HG03571 (cell line): ENCODE measurements at regions not wholly inside any gene's neighbourhood (a gene's known extent, or its start where the extent isn't known, plus 50 kb on each side); places are given as distances from the start of the nearest gene placed in this dataset.

Experiments
- ATAC-seq: cut with Tn5 transposase; IDR thresholded peaks from one replicate; pipeline ENCODE4 v1.9.1; 2021; ENCODE audit not compliant: unreplicated experiment

- no peak for ATAC-seq
These were observed 66.3 kb upstream of the FAM9C start for GRCh38 chrX:13110433-13111324.

GRCh38 chrX:13109817-13110216, 65.4 kb upstream of the FAM9C start:
- ATAC-seq: no peak

GRCh38 chrX:13103914-13104274, 59.5 kb upstream of the FAM9C start:
- no peak for ATAC-seq

DNA sequence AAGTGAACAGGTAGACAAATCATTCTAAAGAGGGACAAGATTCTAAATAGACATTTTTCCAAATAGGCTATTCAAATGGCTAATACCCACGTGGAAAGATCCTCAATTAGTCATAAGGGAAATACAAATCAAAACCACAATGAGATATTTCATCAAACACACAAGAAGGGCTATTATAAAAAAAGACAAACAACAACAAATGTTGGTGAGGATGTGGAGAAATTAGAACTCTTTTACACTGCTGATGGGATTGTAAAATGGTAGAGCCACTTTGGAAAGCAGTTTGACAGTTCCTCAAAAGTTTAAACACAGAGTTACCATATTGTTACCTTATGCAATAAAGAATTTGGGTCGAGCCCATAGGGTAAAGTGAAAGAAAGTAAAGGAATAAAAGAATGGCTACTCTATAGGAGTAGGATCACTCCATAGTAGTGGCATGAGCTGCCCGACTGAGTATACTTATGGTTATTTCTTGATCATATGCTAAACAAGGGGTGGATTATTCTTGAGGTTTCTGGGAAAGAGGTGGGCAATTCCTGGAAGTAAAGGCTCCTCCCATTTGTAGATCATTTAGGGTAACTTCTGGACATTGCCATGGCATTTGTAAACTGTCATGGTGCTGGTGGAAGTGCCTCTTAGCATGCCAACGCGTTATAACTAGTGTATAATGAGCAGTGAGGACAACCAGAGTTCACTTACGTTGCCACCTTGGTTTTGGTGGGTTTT, 58.9 kb upstream of the FAM9C start:
- ATAC-seq: no peak

- ATAC-seq: no peak
These were observed 58.2 kb upstream of the FAM9C start for GRCh38 chrX:13102636-13103035.

DNA sequence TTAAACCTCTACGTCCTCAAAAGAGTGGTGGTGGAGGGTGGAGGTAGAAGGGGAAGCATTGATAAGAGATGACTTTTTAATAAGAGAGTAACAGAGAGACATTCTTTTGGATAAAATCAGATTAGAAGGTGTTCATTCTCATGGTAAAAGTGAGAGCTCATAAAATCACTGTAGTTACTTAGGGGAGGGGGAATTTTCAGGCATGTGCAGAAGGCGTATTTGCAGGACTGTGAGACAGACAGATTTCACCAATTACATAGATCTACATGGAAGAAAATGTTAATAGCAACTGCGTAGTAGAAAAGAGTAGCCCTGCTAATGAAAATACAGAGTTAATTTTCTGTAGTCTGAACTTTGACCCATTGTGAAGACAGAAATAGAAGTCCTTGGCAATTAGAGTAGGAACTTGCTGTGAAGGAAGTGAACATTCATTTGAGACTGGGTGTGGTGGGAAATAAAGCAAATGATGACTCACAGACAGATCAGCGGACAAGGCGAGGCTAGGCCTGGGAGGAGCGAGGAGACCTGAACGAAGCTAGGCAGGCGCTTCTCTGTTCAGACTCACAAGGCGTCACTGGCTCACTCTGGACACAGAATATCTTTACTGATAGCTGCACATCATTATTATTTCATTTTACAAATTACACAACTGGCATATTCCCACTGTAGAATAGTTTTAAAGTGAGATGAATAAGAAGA, 57.2 kb upstream of the FAM9C start:
- no peak for ATAC-seq

- no peak for ATAC-seq
These were observed 54.7 kb upstream of the FAM9C start for GRCh38 chrX:13099121-13099520.

GRCh38 chrX:13096728-13097127, 52.3 kb upstream of the FAM9C start:
- ATAC-seq: no peak

DNA sequence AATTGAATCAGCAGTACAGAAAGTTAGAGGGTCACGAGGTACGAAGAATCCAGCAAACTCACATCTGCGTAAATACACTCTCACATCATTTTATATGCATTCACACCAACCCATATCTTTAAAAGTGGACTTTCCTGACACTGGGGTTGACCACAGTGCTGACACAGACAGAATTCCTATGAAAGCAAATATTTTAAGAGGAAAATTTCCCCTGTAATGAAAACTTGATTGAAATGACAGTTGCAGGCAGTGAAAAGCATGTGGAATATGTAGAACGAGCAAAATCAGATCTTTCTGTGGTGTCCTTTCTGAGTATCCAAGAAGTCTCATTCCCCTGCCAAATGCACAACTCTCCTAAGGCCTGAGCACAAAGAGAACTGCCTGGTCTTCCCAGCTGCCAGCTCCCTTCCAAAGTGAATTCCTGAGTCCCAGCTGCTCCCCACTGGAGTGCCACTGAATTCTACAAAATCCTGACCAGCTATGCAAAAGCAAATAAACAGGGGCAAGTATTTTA, 50.5 kb upstream of the FAM9C start:
- no peak for ATAC-seq

DNA sequence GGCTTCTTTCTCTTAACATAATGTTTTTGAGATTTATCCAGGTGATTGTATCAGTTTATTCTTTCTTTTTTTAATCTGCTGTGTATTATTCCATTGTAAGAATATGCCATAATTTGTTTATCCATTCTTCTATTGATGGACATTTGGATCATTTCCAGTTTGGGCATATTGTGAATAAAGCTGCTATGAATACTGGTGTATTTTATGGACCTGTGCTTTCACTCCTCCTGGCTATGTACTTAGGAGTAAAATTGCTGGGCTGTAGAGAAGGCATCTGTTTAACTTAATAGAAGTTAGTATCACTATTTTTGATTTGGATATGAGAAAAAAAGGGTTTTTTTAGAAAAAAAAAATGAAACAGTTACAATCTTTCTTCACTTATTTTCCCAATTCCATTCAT, 50.0 kb upstream of the FAM9C start:
- ATAC-seq: no peak
